Heart left ventricle (tissue), 16 donors: ENCODE measurements at regions not wholly inside any gene's neighbourhood (a gene's known extent, or its start where the extent isn't known, plus 50 kb on each side); places are given as distances from the start of the nearest gene placed in this dataset.

ENCODE experiments used
- ATAC-seq, 4 donors: fragments of 200-7000 bp; cut with Tn5 transposase; one replicate each; pipeline ENCODE4 v1.9.1; 2020 to 2022; ENCODE audit warnings: moderate library complexity in 4 of 4, mild to moderate bottlenecking in 3 of 4, moderate number of reproducible peaks in 1 of 4
- DNase-seq, 5 donors: peaks; one replicate each; pipeline ENCODE4 v3.0.0-alpha.2; 2020
- H3K27ac ChIP-seq, 12 donors: fragments of 200-600 bp; sonication (generic) in 4 of 12; one replicate each; pipeline versions ENCODE4 v1.5.0 to v1.8.0; 2016 to 2022; ENCODE audit warnings: mild to moderate bottlenecking in 2 of 12
- H3K27me3 ChIP-seq, 9 donors: fragments of 200-600 bp; sonication (generic) in 2 of 9; one replicate each; pipeline versions ENCODE4 v1.5.1 to v1.8.0; 2016 to 2022; ENCODE audit warnings: mild to moderate bottlenecking in 3 of 9
- H3K36me3 ChIP-seq, 9 donors: fragments of 200-600 bp; sonication (generic) in 2 of 9; one replicate each; pipeline versions ENCODE4 v1.5.0 to v1.8.0; 2018 to 2022; ENCODE audit warnings: mild to moderate bottlenecking in 2 of 9
- H3K4me1 ChIP-seq, 12 donors: fragments of 200-600 bp; sonication (generic) in 4 of 12; one replicate each; pipeline versions ENCODE4 v1.5.0 to v1.8.0; 2016 to 2022; ENCODE audit warnings: mild to moderate bottlenecking in 3 of 12
- H3K4me3 ChIP-seq, 12 donors: fragments of 200-600 bp; sonication (generic) in 4 of 12; one replicate each; pipeline versions ENCODE4 v1.5.0 to v1.8.0; 2017 to 2022; ENCODE audit warnings: mild to moderate bottlenecking in 9 of 12, moderate library complexity in 4 of 12
- H3K9me3 ChIP-seq, 12 donors: fragments of 200-600 bp; sonication (generic) in 4 of 12; one replicate each; pipeline versions ENCODE4 v1.5.0 to v1.8.0; 2016 to 2022; ENCODE audit warnings: mild to moderate bottlenecking in 1 of 12
- POLR2A ChIP-seq, 2 donors: fragments of 450-650 bp; IDR thresholded peaks; one replicate each; pipeline ENCODE4 v1.6.1; 2017; ENCODE audit warnings: antibody characterized with exemption in 2 of 2, mild to moderate bottlenecking in 2 of 2, moderate library complexity in 2 of 2
- whole genome bisulfite sequencing, 4 donors: extraction: QIAGEN DNeasy Blood & Tissue Kit in 2 of 4; methylation state at CpG; one replicate each; pipeline versions ENCODE4 v1.1.5 to v1.1.7; 2013 to 2018; 5-methylcytosine and 5-hydroxymethylcytosine counted together
- intact Hi-C, 10 donors: fragments of 100-400 bp; cut with DNase I; formaldehyde crosslinking; loops; one replicate each; pipeline versions ENCODE4 v1.11.1 to v1.14.2; 2022
- TF ChIP-seq, protein P1 (sequence below), 12 donors: fragments of 200-600 bp; sonication (generic) in 4 of 12; IDR thresholded peaks; one replicate each; pipeline versions ENCODE4 v1.5.0 to v1.8.0; 2018 to 2022; ENCODE audit warnings: antibody characterized with exemption in 12 of 12, mild to moderate bottlenecking in 5 of 12
- donor health status: ischemic (EF 13 %, LVEDD 7.1; RV severe dilation, severe dysfunction).
- donor health status: healthy with polysubstance abuse.
- donor health status: DM: no; HTN: yes; CAD: no.
- donor health status: DM: no; HTN: no; CAD: no.
- donor health status: ischemic (EF 25% LVEDD 6.9; RV normal size, moderate dysfunction).
- donor health status: ischemic (EF 25% LVEDD 5.7; RV mildly dilated, moderate dysfunction).
- donor health status: healthy.
- donor health status: DM: yes; HTN: yes; CAD: no.
- donor health status: ischemic (EF 35%, LVEDD 5.7; RV mildly dilated, moderate dysfunction).
- donor health status: nonischemic (EF 11% LVEDD 7.7; RV severe dilation, severe dysfunction).
- donor health status: DM: yes; HTN: yes; CAD: no.
- donor health status: PGD.
- donor health status: ischemic (EF 29% LVEDD 5.4; RV normal size, mild dysfunction).
- donor health status: nonischemic (EF 23%, LVEDD 6.1; RV moderate dilation, normal function).

DNA sequence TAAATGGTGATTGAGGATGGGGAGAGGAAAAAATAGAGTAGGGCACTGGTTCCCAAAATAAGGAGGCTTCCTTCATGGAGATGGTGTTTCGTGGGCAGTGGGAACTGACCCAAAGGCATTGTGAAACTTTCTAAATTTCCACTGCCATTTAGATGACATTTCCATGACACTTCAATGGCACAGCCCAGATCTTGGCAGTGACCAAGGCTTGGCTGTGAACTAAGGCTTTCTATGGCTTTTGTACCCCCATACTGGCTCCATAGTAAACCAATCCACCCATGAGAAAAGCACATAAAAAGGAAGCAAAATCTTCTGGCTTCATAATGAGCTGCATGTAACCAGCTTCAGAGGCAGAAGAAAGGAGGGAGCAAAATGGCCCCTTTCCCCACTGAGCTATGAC, 321.0 kb upstream of the TLE4 start:
- H3K9me3 ChIP-seq = no peaks in the 10 kb centered on the region
- intact Hi-C loops = no loop called here
- H3K27ac ChIP-seq = no peak overlapping the region
- no peaks in the 10 kb centered on the region for H3K4me1 ChIP-seq
- TF ChIP-seq, protein P1, sequence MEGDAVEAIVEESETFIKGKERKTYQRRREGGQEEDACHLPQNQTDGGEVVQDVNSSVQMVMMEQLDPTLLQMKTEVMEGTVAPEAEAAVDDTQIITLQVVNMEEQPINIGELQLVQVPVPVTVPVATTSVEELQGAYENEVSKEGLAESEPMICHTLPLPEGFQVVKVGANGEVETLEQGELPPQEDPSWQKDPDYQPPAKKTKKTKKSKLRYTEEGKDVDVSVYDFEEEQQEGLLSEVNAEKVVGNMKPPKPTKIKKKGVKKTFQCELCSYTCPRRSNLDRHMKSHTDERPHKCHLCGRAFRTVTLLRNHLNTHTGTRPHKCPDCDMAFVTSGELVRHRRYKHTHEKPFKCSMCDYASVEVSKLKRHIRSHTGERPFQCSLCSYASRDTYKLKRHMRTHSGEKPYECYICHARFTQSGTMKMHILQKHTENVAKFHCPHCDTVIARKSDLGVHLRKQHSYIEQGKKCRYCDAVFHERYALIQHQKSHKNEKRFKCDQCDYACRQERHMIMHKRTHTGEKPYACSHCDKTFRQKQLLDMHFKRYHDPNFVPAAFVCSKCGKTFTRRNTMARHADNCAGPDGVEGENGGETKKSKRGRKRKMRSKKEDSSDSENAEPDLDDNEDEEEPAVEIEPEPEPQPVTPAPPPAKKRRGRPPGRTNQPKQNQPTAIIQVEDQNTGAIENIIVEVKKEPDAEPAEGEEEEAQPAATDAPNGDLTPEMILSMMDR (IDR thresholded peaks at IDR 0.05) = no peak
- no peak for TF ChIP-seq POLR2A (IDR thresholded peaks at IDR 0.05)
- 64 to 78% (median 70%) methylated on average over 1 of the region's 1 CpG for WGBS, 4 donors
- ATAC-seq (no peak), DNase-seq (no peak)
- H3K4me3 ChIP-seq = no peak overlapping the region
- H3K27me3 ChIP-seq = peaks cover 0 to 7% (median 0%) of the 10 kb centered on the region in 9 donors
- H3K36me3 ChIP-seq = no peaks in the 10 kb centered on the region

DNA sequence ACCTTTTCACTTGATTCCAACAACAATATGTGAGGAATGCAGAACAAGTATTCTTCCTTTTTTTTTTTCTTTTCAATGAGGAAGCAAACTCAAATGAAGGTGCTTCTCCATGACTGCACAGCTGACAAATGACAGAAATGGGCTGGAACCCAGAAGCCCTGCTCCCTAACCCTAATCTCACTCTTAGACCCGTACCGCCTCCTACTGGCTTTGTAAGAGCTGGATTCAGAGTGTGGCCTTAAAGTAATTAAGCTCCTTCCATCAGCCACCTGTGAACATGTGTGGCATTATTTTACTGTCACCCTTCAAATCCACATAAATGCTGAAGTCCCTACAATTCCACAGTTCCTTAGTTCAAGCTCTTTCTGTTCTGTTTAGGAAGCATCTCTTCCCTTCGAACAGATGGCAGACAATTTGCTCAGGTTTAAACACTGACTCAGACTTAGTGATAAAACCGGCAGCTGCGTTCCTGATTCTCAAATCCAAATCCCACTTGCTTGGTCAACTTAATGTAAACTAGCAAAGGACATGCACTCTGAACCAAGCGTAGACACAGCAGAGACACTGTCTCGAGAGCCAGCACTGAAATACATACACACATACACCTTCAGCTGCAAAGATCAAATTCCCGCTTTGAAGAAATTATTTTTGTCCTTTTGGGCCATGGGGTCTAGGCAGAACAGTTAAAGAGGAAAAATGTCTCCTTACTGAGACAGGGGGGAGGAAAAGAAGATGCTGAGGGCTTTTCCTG, 316.7 kb upstream of the TLE4 start:
- 65 to 75% (median 66%) methylated on average over 8 of the region's 8 CpGs for WGBS, 4 donors
- intact Hi-C loops = no loop called here
- no peak overlapping the region for H3K27ac ChIP-seq
- H3K4me1 ChIP-seq = peaks cover 0 to 6% (median 0%) of the 10 kb centered on the region in 12 donors
- no peaks in the 10 kb centered on the region for H3K36me3 ChIP-seq
- peaks cover 0 to 25% (median 4%) of the 10 kb centered on the region in 9 donors for H3K27me3 ChIP-seq
- ATAC-seq = no peak
- no peak overlapping the region for H3K4me3 ChIP-seq
- TF ChIP-seq POLR2A (IDR thresholded peaks at IDR 0.05) = no peak
- TF ChIP-seq, protein P1 (IDR thresholded peaks at IDR 0.05) = no peak
- peaks cover 0 to 3% (median 0%) of the 10 kb centered on the region in 12 donors for H3K9me3 ChIP-seq
- DNase-seq = no peak

DNA sequence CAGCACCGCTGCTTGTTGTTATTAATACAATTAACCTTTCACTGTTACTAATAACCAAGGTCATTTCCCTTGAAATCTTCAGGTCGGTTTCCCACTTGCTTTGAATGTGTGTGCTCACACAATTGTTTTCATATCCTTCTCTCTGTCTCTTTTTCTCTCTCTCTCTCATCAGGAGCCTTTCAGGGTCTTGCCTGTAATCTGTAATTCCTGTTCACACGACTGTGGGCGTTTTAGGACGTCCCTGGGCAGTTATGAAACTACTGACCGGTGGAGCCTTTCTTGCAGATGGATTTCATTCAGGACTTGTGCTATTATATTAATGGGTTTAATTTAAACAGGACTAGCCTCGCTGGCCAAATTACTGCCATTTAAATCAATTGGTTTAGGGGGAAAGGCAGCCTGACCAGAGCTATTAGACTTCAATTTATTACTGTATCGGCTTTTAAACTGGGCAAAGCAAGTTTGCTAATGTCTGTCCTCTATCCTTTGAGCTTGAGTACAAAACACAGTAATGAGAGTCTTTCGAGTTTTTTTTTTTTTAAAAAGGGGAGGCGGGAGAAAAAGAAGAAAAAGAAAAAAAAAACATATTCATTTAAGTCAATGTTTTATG, 316.0 kb upstream of the TLE4 start:
- H3K27me3 ChIP-seq = peaks cover 0 to 25% (median 4%) of the 10 kb centered on the region in 9 donors

More for the DNA sequence above, 316.0 kb upstream of the TLE4 start:
- 56 to 58% (median 56%) methylated on average over 10 of the region's 10 CpGs for WGBS, 4 donors
- DNase-seq (no peak), ATAC-seq (no peak)
- no peaks in the 10 kb centered on the region for H3K36me3 ChIP-seq
- H3K4me1 ChIP-seq = peaks cover 0 to 6% (median 0%) of the 10 kb centered on the region in 12 donors
- intact Hi-C loops = no loop called here
- H3K27ac ChIP-seq = no peak overlapping the region
- TF ChIP-seq POLR2A (IDR thresholded peaks at IDR 0.05) = no peak
- TF ChIP-seq, protein P1 (IDR thresholded peaks at IDR 0.05) = no peak
- H3K9me3 ChIP-seq = peaks cover 0 to 3% (median 0%) of the 10 kb centered on the region in 12 donors
- no peak overlapping the region for H3K4me3 ChIP-seq
